Lung (tissue), 11 donors: ENCODE measurements at regions not wholly inside any gene's neighbourhood (a gene's known extent, or its start where the extent isn't known, plus 50 kb on each side); places are given as distances from the start of the nearest gene placed in this dataset.

Experiments
- ATAC-seq: fragments of 200-7000 bp; cut with Tn5 transposase; one replicate; pipeline ENCODE4 v1.9.1; 2020; ENCODE audit warnings: moderate number of reproducible peaks; ENCODE audit not compliant: insufficient read depth, low FRiP score
- DNase-seq, 3 donors: peaks; one replicate each; pipeline ENCODE4 v3.0.0-alpha.2; 2013 to 2017
- H3K27ac ChIP-seq, 2 donors: one replicate each; pipeline ENCODE4 v1.5.1; 2013; ENCODE audit warnings: mild to moderate bottlenecking in 2 of 2, moderate library complexity in 2 of 2, control low read depth in 1 of 2, inconsistent platforms in 1 of 2, low read depth in 1 of 2, low read length in 1 of 2
- H3K27me3 ChIP-seq, 3 donors: one replicate each; pipeline ENCODE4 v1.5.1; 2013; ENCODE audit warnings: low read length in 2 of 3; ENCODE audit not compliant: control insufficient read depth in 3 of 3, insufficient read depth in 3 of 3
- H3K36me3 ChIP-seq, 4 donors: one replicate each; pipeline ENCODE4 v1.5.1; 2013; ENCODE audit warnings: low read length in 4 of 4, mild to moderate bottlenecking in 1 of 4, moderate library complexity in 1 of 4; ENCODE audit not compliant: control insufficient read depth in 4 of 4, insufficient read depth in 4 of 4
- H3K4me1 ChIP-seq, 5 donors: one replicate each; pipeline ENCODE4 v1.5.1; 2013; ENCODE audit warnings: low read length in 5 of 5, mild to moderate bottlenecking in 2 of 5, moderate library complexity in 1 of 5; ENCODE audit not compliant: control insufficient read depth in 5 of 5, insufficient read depth in 5 of 5
- H3K4me3 ChIP-seq: one replicate; pipeline ENCODE4 v1.5.1; 2013; ENCODE audit warnings: mild to moderate bottlenecking, control low read depth, moderate library complexity
- H3K9ac ChIP-seq, 2 donors: one replicate each; pipeline ENCODE4 v1.5.1; 2013; ENCODE audit warnings: low read length in 2 of 2, control low read depth in 1 of 2; ENCODE audit not compliant: insufficient read depth in 1 of 2
- H3K9me3 ChIP-seq, 4 donors: one replicate each; pipeline ENCODE4 v1.5.1; 2013; ENCODE audit warnings: low read length in 3 of 4, mild to moderate bottlenecking in 1 of 4, moderate library complexity in 1 of 4; ENCODE audit not compliant: control insufficient read depth in 4 of 4, insufficient read depth in 3 of 4
- CTCF ChIP-seq: IDR thresholded peaks from 2 replicates; pipeline ENCODE4 v1.5.1; 2012; ENCODE audit warnings: mild to moderate bottlenecking; ENCODE audit errors: control extremely low read depth, extremely low read depth
- WGBS, 2 donors: extraction: QIAGEN DNeasy Blood & Tissue Kit; methylation state at CpG; one replicate each; pipeline ENCODE4 v1.1.7; 2013; 5-methylcytosine and 5-hydroxymethylcytosine counted together
- donor health status: control.
- donor health status: control.
- donor health status: Bipolar disorder and iron deficiency.
- donor health status: healthy.
- donor health status: DM: yes; HTN: yes; CAD: no.

GRCh38 chr7:46999866-47000265 is 582.0 kb downstream of the TNS3 start:
- ATAC-seq (no peak), DNase-seq (no peak)
- no peaks in the 10 kb centered on the region for H3K9me3 ChIP-seq
- no peak overlapping the region for H3K27ac ChIP-seq
- H3K9ac ChIP-seq: no peak overlapping the region
- TF ChIP-seq CTCF: no peak
- no peak overlapping the region for H3K4me3 ChIP-seq
- H3K27me3 ChIP-seq: no peaks in the 10 kb centered on the region
- H3K36me3 ChIP-seq: no peaks in the 10 kb centered on the region
- no peaks in the 10 kb centered on the region for H3K4me1 ChIP-seq

GRCh38 chr7:46996972-46997371 is 584.9 kb downstream of the TNS3 start:
- TF ChIP-seq CTCF: no peak
- WGBS, 2 donors: 91 to 92% methylated on average over 3 of the region's 3 CpGs
- no peaks in the 10 kb centered on the region for H3K27me3 ChIP-seq

GRCh38 chr7:46993396-46993795 is 588.5 kb downstream of the TNS3 start:
- TF ChIP-seq CTCF: no peak
- no peaks in the 10 kb centered on the region for H3K4me1 ChIP-seq
- H3K36me3 ChIP-seq: no peaks in the 10 kb centered on the region
- ATAC-seq (no peak), DNase-seq (peak in 2 of 3 donors; percentile 24 to 73)
- H3K9me3 ChIP-seq: no peaks in the 10 kb centered on the region
- H3K27ac ChIP-seq: no peak overlapping the region
- peak overlapping the region in 1 of 2 donors; percentile 50 for H3K9ac ChIP-seq
- H3K27me3 ChIP-seq: no peaks in the 10 kb centered on the region
- no peak overlapping the region for H3K4me3 ChIP-seq
- 52 to 68% methylated on average over 3 of the region's 3 CpGs for WGBS, 2 donors

More at GRCh38 chr7:46996972-46997371, 584.9 kb downstream of the TNS3 start:
- Histone ChIP-seq H3K36me3 (no peaks in the 10 kb centered on the region), H3K9ac (no peak overlapping the region), H3K4me3 (no peak overlapping the region), H3K9me3 (no peaks in the 10 kb centered on the region), H3K27ac (no peak overlapping the region), H3K4me1 (no peaks in the 10 kb centered on the region)
- ATAC-seq: no peak
- no peak for DNase-seq

- Histone ChIP-seq H3K4me1 (no peaks in the 10 kb centered on the region), H3K27ac (no peak overlapping the region), H3K36me3 (no peaks in the 10 kb centered on the region), H3K4me3 (no peak overlapping the region), H3K27me3 (no peaks in the 10 kb centered on the region), H3K9me3 (no peaks in the 10 kb centered on the region), H3K9ac (no peak overlapping the region)
- ATAC-seq (no peak), DNase-seq (no peak)
- TF ChIP-seq CTCF: no peak
Observed at GRCh38 chr7:46990761-46991160, 591.1 kb downstream of the TNS3 start.
